HCT116 (cell line): ENCODE measurements at regions not wholly inside any gene's neighbourhood (a gene's known extent, or its start where the extent isn't known, plus 50 kb on each side); places are given as distances from the start of the nearest gene placed in this dataset.

Source experiments
- ATAC-seq: fragments of 200-7000 bp; cut with Tn5 transposase; 2 replicates; pipeline ENCODE4 v1.9.1; 2020; ENCODE audit warnings: mild to moderate bottlenecking, moderate library complexity
- BruUV-seq: library from RNA; stranded (reverse); fragments of 400-500 nt; replicated peaks from 2 replicates; lab custom pipeline; 2021; lab: Mats Ljungman, UMichigan
- CTCF ChIA-PET: fragments of 300-600 bp; sonication (Branson Sonifier 250); formaldehyde crosslinking; loops from one replicate; lab custom pipeline; 2021; ENCODE audit warnings: antibody characterized with exemption; lab: Charles Lee
- POLR2A ChIA-PET: fragments of 300-600, 350-600 bp; sonication (Branson Sonifier 250); formaldehyde crosslinking; loops from one replicate; lab custom pipeline; 2021; ENCODE audit warnings: antibody characterized with exemption; lab: Charles Lee
- RAD21 ChIA-PET, 2 experiments: fragments of 300-600 bp; sonication (Branson Sonifier 250); formaldehyde crosslinking; loops; one replicate each; lab custom pipeline; 2023; ENCODE audit warnings: low total read pairs in 2 of 2; ENCODE audit not compliant: uncharacterized antibody in 2 of 2, unreplicated experiment in 2 of 2, low non-redundant PET in 1 of 2; lab: Charles Lee
- DNase-seq: peaks from one replicate; pipeline ENCODE4 v3.0.0-alpha.2; 2010; ENCODE audit warnings: low read depth, low spot score
- H2AFZ ChIP-seq: fragments of 200-600 bp; shearing (Covaris generic), sonication (generic); 2 replicates; pipeline ENCODE4 v1.6.1; 2017; ENCODE audit warnings: low read depth, mixed run types, mixed read lengths, antibody characterized with exemption, low read length; ENCODE audit not compliant: poor library complexity, severe bottlenecking
- H3K27ac ChIP-seq: 2 replicates; pipeline ENCODE4 v1.5.1; 2012; ENCODE audit warnings: low read depth, low read length
- H3K27me3 ChIP-seq: fragments of 200-600 bp; sonication (generic); 2 replicates; pipeline ENCODE4 v1.6.1; 2016; ENCODE audit warnings: mixed run types, low read length, mixed read lengths; ENCODE audit not compliant: insufficient read depth
- H3K36me3 ChIP-seq, 2 experiments: fragments of 200-500 bp in 1 of 2; fragments of 200-600 bp in 1 of 2; sonication (Bioruptor generic) in 1 of 2; sonication (generic) in 1 of 2; 2 replicates each; pipeline versions ENCODE4 v1.5.1 to v1.6.1; 2014 to 2016; ENCODE audit warnings: low read length in 2 of 2, inconsistent platforms in 1 of 2, mixed read lengths in 1 of 2, mixed run types in 1 of 2; ENCODE audit not compliant: insufficient read depth in 2 of 2, control insufficient read depth in 1 of 2
- H3K4me1 ChIP-seq, 2 experiments: fragments of 200-600 bp in 1 of 2; sonication (generic) in 1 of 2; 2 replicates each; pipeline versions ENCODE4 v1.5.1 to v1.6.1; 2012 to 2017; ENCODE audit warnings: low read length in 2 of 2, inconsistent platforms in 1 of 2, mild to moderate bottlenecking in 1 of 2, mixed read lengths in 1 of 2, mixed run types in 1 of 2, moderate library complexity in 1 of 2; ENCODE audit not compliant: insufficient read depth in 2 of 2, control insufficient read depth in 1 of 2
- H3K4me2 ChIP-seq: fragments of 200-600 bp; sonication (generic); 2 replicates; pipeline ENCODE4 v1.6.1; 2017; ENCODE audit warnings: mixed run types, low read length, mixed read lengths
- H3K4me3 ChIP-seq, 2 experiments: fragments of 200-600 bp in 1 of 2; sonication (generic) in 1 of 2; replicated peaks in 1 of 2; 2 replicates each; pipeline ENCODE4 v1.5.1; 2011 to 2016; ENCODE audit warnings: low read length in 2 of 2, control low read depth in 1 of 2, low read depth in 1 of 2, mild to moderate bottlenecking in 1 of 2, mixed read lengths in 1 of 2, mixed run types in 1 of 2
- H3K79me2 ChIP-seq: fragments of 200-600 bp; sonication (generic); 2 replicates; pipeline ENCODE4 v1.6.1; 2017; ENCODE audit warnings: mild to moderate bottlenecking, mixed run types, low read length, moderate library complexity, mixed read lengths; ENCODE audit not compliant: insufficient read depth
- H3K9ac ChIP-seq: fragments of 200-600 bp; sonication (generic); 2 replicates; pipeline ENCODE4 v1.6.1; 2016; ENCODE audit warnings: low read length, mixed read lengths
- H3K9me2 ChIP-seq: fragments of 200-600 bp; sonication (generic), shearing (Covaris generic); 2 replicates; pipeline ENCODE4 v1.6.1; 2017; ENCODE audit warnings: mixed run types, mild to moderate bottlenecking, moderate library complexity; ENCODE audit not compliant: insufficient read depth
- H3K9me3 ChIP-seq, 2 experiments: fragments of 200-500 bp in 1 of 2; fragments of 200-600 bp in 1 of 2; sonication (Bioruptor generic) in 1 of 2; sonication (generic) in 1 of 2; 2 replicates each; pipeline ENCODE4 v1.6.1; 2014 to 2017; ENCODE audit warnings: low read length in 2 of 2, mixed read lengths in 2 of 2, inconsistent platforms in 1 of 2, low read depth in 1 of 2, mild to moderate bottlenecking in 1 of 2, mixed run types in 1 of 2, moderate library complexity in 1 of 2; ENCODE audit not compliant: control insufficient read depth in 1 of 2, insufficient read depth in 1 of 2
- H4K20me1 ChIP-seq: fragments of 200-600 bp; sonication (generic), shearing (Covaris generic); 2 replicates; pipeline ENCODE4 v1.6.1; 2017; ENCODE audit warnings: mixed run types, mild to moderate bottlenecking, moderate library complexity; ENCODE audit not compliant: insufficient read depth
- CEBPB ChIP-seq: IDR thresholded peaks from 2 replicates; pipeline ENCODE4 v1.6.1; 2012; ENCODE audit warnings: low read depth
- CTCF ChIP-seq, 3 experiments: fragments of 200-600 bp in 1 of 3; sonication (generic) in 1 of 3; IDR thresholded peaks in 2 of 3; conservative IDR thresholded peaks in 1 of 3; 2 replicates each; pipeline ENCODE4 v1.5.1; 2012 to 2017; ENCODE audit warnings: low read depth in 2 of 3, low read length in 2 of 3, antibody characterized with exemption in 1 of 3, borderline replicate concordance in 1 of 3, control low read depth in 1 of 3, mild to moderate bottlenecking in 1 of 3, mixed read lengths in 1 of 3, mixed run types in 1 of 3, moderate library complexity in 1 of 3; ENCODE audit not compliant: insufficient read depth in 1 of 3
- ELF1 ChIP-seq: IDR thresholded peaks from 2 replicates; pipeline ENCODE4 v1.6.1; 2012; ENCODE audit warnings: low read depth, borderline replicate concordance
- EZH2 ChIP-seq: fragments of 200-600 bp; sonication (generic); IDR thresholded peaks from 2 replicates; pipeline ENCODE4 v1.6.1; 2017; ENCODE audit warnings: antibody characterized with exemption, mixed run types
- JUND ChIP-seq: IDR thresholded peaks from 2 replicates; pipeline ENCODE4 v1.6.1; 2012
- MAX ChIP-seq: IDR thresholded peaks from 2 replicates; pipeline ENCODE4 v1.6.1; 2012
- POLR2AphosphoS5 ChIP-seq: IDR thresholded peaks from 2 replicates; pipeline ENCODE4 v1.6.1; 2011; ENCODE audit warnings: mild to moderate bottlenecking, low read depth, low read length, moderate library complexity
- RAD21 ChIP-seq: IDR thresholded peaks from 2 replicates; pipeline ENCODE4 v1.6.1; 2012; ENCODE audit warnings: low read depth, mild to moderate bottlenecking
- YY1 ChIP-seq: IDR thresholded peaks from 2 replicates; pipeline ENCODE4 v1.6.1; 2011; ENCODE audit warnings: low read length, low read depth, moderate library complexity, mild to moderate bottlenecking; ENCODE audit not compliant: insufficient replicate concordance; ENCODE audit errors: extremely low read depth
- ZNF274 ChIP-seq: fragments of 200-500 bp; sonication (Bioruptor generic); IDR thresholded peaks from 2 replicates; pipeline ENCODE4 v1.6.1; 2014; ENCODE audit warnings: mild to moderate bottlenecking, low read depth, low read length, inconsistent platforms
- intact Hi-C: fragments of 100-400 bp; cut with micrococcal nuclease; formaldehyde crosslinking; loops from 2 replicates; pipeline ENCODE4 v1.10.0; 2022

GRCh38 chr1:199356561-199356960, 670.9 kb upstream of the NR5A2 start:
- H3K4me3 ChIP-seq = no peak overlapping the region
- ChIA-PET POLR2A (no interaction called here), RAD21 (no interaction called here), CTCF (no interaction called here)
- no peaks in the 10 kb centered on the region for H3K27me3 ChIP-seq
- H2AFZ ChIP-seq = no peak overlapping the region
- intact Hi-C loops = no loop called here
- H3K9ac ChIP-seq = no peak overlapping the region
- TF ChIP-seq POLR2AphosphoS5 (no peak), CTCF (IDR thresholded peaks at IDR 0.05 in 2 of 3, conservative IDR thresholded peaks at IDR 0.05 in 1 of 3; ENCODE audit: borderline replicate concordance in 1 of 3, insufficient read depth in 1 of 3, low read depth in 2 of 3, low read length in 2 of 3) (no peak), EZH2 (no peak), ELF1 (no peak), ZNF274 (no peak)
- DNase-seq = no peak
- no peaks in the 10 kb centered on the region for H3K36me3 ChIP-seq
- no TSS peak for BruUV-seq
- no peaks in the 10 kb centered on the region for H3K79me2 ChIP-seq
- no peak overlapping the region for H3K27ac ChIP-seq
- ATAC-seq = no peak
- H4K20me1 ChIP-seq = no peaks in the 10 kb centered on the region
- H3K4me1 ChIP-seq = no peaks in the 10 kb centered on the region
- no peak overlapping the region for H3K4me2 ChIP-seq
- H3K9me3 ChIP-seq = no peaks in the 10 kb centered on the region
- no peaks in the 10 kb centered on the region for H3K9me2 ChIP-seq

GRCh38 chr1:199357599-199357998, 669.9 kb upstream of the NR5A2 start:
- BruUV-seq = no TSS peak
- Histone ChIP-seq H3K9me2 (no peaks in the 10 kb centered on the region), H3K4me1 (no peaks in the 10 kb centered on the region), H3K27ac (no peak overlapping the region), H3K27me3 (no peaks in the 10 kb centered on the region), H3K36me3 (no peaks in the 10 kb centered on the region), H2AFZ (no peak overlapping the region), H3K9me3 (no peaks in the 10 kb centered on the region), H4K20me1 (no peaks in the 10 kb centered on the region), H3K9ac (no peak overlapping the region), H3K79me2 (no peaks in the 10 kb centered on the region), H3K4me2 (no peak overlapping the region), H3K4me3 (no peak overlapping the region)
- intact Hi-C loops = no loop called here
- TF ChIP-seq RAD21 = no peak
- TF ChIP-seq JUND = no peak
- no peak for TF ChIP-seq MAX
- no peak for TF ChIP-seq CEBPB
- no peak for TF ChIP-seq ZNF274
- no peak for TF ChIP-seq POLR2AphosphoS5
- TF ChIP-seq YY1 = no peak
- ATAC-seq (no peak), DNase-seq (no peak)
- ChIA-PET RAD21 (no interaction called here), POLR2A (no interaction called here), CTCF (no interaction called here)
